Inflammatory macrophage treated with lipopolysaccharide for 4 hours (primary cell): ENCODE measurements at regions not wholly inside any gene's neighbourhood (a gene's known extent, or its start where the extent isn't known, plus 50 kb on each side); places are given as distances from the start of the nearest gene placed in this dataset.
"Not testable (repeated sequence)": the region's sequence is repeated elsewhere in the genome, so short reads cannot be mapped to it uniquely, and the experiment has no call there.

Experiments used
- DNase-seq: peaks from one replicate; pipeline ENCODE4 v3.0.0-alpha.2; 2020

DNA sequence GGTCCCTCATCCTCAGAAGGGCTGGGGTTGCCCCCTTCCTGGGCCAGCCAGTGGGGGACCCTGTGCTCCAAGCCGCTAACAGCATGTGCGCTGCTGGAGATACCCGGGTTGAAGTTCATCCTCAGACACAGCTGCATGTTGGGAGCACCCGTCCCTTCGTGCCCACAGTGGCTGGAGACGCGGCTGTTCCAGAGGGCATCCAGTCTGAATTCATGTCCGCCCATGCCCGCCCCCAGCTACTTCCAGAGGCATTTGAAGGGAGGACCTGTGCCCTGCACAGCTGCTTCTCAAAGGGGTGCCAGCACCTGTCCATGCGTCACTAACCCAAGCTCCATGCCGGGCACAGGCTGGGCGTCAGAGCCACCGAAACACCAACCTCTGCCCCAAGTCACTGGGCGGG is 68.1 kb upstream of the ADGRA1 start:
- DNase-seq, result no peak

DNA sequence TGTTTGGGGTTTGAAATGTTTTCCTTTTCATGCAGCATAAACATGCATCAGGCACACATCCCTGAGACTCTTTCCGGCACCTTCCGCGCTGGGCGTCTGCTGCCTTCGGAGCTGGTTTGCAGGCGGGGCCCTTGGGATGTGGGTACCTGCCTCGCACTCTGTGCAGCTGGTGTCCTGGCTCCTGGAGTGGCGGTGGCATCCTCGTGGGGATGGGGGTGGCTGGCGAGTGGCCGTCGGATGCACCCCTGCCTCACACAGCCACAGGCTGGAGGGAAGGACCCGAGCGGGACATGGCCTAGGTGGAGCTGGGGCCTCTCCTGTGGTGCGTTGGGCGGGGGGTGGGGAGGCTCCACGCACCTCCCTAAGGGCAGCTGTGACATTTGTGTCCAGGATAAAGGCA is 68.5 kb upstream of the ADGRA1 start:
- DNase-seq, result no peak

DNA sequence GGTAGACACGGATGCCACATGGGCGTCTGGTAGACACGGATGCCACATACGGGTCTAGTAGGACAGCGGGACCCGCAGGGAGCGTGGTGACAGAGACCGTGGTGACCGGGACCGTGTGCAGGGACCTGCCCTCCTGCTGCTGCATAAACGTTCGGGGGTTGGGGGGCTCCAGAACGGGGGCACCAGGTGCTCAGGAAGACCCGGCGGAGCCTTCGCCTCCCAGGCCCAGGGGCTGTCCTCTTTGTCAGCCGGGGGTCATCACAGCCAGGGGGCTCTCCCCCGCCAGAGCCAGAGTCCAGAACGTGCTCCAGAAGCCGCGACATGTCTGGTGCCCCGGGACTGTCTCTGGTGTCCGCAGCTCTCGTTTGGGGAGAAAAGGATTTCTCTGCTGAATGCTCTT is 69.2 kb upstream of the ADGRA1 start:
- no peak for DNase-seq

DNA sequence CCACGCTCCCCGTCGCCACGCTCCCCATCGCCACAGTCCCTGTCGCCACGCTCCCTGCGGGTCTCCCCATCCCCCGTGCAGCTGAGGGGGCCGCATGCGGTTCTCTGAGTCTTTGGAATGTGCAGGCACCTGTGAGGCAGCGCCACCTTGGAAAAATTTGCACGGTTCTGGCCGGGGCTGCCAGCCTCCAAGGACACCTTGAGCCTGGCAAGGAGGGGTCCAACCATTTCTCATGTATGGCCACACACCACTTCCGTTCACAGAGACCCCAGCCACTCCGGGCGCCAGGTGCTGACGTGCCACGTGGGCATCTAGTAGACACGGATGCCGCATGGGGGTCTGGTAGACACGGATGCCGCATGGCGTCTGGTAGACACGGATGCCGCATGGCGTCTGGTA is 70.5 kb upstream of the ADGRA1 start:
- no peak for DNase-seq

DNA sequence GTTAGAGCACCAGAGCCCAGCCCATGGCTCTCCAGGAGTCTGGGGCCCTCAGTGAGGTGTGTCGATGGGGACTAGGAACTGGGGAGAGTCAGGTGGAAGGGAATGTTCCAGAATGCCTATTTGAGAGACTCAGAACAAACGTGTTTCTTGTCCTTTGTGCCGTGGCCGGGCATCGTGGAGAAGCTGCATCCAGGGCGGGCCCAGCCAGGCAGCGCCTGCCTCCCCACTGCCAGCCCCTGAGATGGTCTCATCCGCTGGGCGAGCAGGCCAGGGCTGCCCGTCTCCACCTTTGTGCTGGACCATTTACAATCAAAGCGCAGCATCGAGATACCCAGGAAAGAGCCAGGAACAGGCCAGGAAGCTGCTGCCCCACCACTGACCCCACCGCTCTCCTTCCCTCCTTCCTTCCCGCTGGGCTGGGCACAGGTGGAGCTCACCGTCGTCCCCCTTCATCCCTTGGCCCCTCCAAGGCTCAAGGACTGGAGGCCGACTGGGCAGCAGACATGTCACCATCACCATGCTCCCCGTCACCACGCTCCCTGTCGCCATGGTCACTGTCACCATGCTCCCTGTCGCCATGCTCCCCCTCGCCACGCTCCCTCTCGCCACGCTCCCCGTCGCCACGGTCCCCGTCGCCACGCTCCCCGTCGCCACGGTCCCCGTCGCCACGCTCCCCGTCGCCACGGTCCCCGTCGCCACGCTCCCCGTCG is 71.1 kb upstream of the ADGRA1 start:
- no peak for DNase-seq

DNA sequence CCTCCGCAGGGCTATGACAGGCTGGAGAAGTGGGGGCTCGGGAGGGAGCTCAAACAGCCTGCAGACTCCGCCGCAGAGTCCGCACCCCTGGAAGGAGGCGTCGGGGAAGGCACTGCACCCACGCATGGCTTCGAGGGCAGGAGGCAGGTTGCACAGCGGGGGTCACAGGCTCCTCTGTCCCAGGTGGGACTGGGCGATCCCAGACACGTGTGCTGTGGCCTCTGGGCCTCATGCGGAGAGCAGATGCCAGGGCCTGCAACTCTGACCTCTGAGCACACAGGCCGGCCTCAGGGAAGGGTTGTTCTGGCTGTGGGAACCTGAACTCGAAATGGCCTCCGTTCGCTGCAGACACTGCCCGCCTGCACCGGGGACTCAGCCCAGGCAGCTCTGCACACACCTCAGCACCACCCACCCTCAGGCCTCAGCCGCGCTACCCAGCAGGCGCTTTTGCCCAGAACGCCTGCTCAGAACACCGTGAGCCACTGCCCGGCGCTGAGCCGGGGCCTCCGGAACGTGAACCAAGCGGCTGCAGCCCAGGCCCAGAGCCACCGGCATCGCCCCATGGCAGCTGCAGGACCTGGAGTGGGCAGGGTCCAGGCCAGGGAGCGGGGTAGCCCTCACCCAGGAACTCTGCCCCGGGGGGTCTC is 71.8 kb upstream of the ADGRA1 start:
- DNase-seq, result no peak

DNA sequence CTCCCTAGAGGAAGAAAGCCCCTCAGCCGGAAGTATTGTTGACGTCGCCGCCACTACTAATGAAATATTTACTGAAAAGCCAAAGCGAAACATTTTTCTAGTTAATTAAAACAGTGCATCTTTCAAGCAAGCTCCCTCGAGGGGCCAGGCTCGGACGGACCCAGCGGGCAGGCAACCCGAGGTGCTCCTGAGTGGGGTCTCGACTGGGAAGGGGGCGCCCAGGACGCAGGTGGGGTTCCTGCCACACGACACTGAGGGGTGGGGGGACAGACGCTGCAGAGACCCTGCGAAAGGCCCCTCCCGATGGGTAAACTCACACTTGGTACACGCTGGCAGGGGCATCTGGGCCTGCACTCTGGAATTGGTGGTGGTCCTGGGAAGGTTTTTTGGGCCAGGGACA is 72.4 kb upstream of the ADGRA1 start:
- no peak for DNase-seq

DNA sequence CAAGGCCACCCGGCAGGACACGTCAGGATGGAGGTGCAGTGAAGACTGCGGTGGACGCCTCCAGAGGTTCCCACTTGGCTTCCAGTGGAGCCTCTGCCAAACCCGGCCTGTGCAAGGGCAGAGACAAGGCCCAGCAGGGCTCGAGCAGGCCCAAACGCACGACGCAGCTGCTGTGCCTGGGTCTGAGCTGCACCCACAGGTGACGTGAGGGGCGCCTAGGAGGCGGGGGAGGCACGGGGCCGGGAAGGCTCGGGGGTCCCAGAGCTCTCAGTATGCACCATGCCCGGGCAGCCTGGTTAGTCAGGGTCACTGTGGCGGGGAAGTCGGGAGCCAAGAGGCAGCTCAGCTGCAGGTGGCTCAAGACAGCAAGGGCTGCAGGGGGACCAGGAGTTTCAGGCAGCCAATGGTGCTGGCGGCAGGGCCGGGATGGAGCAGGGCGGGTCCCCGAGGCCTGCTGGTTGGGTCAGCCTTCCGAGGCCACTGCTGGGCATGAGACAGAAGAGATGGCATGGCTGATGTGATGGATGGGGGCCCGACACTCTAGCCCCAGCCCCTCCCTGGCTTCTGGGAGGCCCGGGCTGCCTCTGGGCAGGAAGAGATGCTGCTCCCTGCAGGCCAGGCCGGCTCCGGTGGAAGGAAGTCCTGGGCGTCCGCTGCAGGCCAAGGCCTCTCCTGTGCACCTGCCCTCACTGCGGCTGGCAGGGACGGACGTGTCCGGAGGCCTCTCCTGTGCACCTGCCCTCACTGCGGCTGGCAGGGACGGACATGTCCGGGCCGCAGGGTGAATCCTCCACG is 72.2 kb upstream of the CFAP46 start:
- no peak for DNase-seq

DNA sequence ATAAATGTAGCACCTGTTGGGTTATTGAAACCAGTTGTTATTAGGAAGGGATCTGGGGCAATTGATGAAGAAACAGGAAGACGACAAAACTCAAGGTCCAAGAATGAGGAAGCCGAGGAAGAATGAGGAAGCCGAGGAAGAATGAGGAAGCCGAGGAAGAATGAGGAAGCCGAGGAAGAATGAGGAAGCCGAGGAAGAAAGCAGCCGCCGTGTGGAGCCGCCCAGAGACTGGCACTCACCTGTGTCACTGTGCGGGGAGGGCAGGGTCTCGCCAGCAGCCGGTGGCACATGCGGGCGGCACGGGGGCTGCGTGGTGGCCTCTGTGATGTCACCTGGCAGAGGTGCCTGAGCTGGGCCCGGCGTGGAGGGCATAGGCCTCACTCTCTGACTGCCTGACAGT is 71.1 kb upstream of the CFAP46 start:
- peak; percentile 82 for DNase-seq

DNA sequence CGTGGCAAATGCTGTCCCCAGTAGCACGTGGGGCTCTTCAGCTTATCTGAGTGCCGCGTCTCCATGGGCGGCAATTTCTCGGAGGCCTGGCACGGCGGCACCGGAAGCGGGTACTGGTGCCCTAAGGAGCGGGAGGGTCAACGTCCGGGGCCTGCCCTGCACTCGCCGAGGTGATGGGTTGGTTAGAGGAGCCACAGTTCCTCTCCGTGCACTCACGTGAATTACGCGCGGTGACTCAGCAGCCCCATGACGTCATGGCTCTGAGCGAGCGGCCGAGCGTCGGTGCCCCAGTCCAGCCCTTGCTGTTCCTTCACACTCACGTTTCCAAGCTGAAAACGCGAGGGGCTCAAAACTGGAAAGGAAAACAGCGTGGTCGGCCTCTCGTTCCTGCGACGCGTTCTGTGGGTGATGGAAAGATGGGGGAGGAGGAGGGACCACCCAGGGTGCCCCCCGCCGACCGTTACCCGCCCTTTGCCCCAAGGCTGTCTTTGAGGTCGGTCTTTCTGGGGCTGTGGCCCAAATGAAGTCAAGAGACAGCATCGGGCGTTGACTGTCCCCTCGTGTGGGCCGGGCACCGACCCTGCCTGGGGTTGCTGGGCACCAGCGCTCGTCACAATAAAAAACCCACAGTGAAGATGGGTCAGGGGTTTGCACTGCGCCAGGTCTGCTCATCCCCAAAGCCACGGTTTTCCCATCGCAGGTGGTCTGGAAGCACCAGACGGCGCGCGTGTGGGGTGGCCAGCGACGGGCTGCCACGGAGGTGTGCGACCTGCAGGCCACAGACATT is 70.4 kb upstream of the CFAP46 start:
- peak; percentile 90 for DNase-seq

DNA sequence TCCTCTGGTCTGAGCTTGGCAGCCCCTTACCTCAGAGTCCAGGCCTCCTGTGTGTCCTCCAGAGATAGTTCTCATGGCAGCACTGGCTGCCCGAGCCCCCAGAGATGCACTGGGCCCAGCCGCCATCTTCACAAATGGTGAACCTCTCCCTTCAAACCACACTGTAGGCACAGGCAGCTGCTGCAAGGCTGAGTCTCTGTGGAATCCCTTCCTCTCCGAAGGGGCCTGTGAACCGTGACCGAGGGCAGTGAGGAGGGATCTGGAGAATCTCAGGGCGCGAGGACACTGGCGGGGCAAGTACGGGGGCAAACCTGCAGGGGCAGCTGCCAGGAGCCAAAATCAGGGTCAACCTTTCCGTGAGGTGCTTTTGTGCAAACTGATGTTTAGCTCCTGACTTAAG is 69.5 kb upstream of the CFAP46 start:
- DNase-seq, result no peak

DNA sequence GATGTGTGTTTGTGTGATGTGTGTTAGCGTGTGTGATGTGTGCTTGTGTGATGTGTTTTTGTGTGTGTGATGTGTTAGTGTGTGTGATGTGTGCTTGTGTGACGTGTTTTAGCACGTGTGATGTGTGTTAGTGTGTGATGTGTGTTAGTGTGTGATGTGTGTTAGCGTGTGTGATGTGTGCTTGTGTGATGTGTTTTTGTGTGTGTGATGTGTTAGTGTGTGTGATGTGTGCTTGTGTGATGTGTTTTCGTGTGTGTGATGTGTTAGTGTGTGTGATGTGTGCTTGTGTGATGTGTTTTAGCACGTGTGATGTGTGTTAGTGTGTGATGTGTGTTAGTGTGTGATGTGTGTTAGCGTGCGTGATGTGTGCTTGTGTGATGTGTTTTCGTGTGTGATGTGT is 69.0 kb upstream of the CFAP46 start:
- DNase-seq, result not testable (repeated sequence)

DNA sequence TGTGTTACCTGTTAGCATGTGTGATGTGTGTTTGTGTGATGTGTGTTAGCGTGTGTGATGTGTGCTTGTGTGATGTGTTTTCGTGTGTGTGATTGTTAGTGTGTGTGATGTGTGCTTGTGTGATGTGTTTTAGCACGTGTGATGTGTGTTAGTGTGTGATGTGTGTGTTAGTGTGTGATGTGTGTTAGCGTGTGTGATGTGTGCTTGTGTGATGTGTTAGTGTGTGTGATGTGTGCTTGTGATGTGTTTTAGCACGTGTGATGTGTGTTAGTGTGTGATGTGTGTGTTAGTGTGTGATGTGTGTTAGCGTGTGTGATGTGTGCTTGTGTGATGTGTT is 68.4 kb upstream of the CFAP46 start:
- DNase-seq, result not testable (repeated sequence)

DNA sequence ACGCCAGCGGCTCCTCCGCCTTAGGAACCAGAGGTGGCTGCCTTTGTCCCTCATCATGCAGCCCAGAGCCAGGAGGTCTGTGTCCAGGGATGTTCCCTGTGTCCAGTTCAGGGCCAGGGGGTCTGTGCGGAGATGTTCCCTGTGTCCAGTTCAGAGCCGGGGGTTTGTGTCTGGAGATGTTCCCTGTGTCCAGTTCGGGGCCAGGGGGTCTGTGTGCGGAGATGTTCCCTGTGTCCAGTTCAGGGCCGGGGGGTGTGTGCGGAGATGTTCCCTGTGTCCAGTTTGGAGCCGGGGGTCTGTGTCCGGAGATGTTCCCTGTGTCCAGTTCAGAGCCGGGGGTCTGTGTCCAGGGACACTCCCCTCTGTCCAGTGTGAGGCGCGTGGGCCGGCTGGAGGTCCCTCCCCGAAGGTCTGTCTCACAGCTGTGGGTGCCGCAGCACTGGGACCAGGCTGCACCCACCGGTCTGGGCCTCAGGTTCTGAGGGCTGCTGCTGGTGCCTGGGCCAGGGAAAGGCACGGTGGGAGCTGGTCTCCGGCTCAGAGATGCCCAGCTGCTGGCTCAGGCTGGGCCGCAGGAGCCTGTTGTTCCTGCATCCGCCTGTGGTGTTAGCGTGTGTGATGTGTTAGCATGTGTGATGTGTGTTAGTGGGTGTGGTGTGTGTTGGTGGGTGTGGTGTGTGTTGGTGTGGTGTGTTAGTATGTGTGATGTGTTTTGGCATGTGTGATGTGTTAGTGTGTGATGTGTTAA is 67.9 kb upstream of the CFAP46 start:
- DNase-seq, result peak; percentile 39

DNA sequence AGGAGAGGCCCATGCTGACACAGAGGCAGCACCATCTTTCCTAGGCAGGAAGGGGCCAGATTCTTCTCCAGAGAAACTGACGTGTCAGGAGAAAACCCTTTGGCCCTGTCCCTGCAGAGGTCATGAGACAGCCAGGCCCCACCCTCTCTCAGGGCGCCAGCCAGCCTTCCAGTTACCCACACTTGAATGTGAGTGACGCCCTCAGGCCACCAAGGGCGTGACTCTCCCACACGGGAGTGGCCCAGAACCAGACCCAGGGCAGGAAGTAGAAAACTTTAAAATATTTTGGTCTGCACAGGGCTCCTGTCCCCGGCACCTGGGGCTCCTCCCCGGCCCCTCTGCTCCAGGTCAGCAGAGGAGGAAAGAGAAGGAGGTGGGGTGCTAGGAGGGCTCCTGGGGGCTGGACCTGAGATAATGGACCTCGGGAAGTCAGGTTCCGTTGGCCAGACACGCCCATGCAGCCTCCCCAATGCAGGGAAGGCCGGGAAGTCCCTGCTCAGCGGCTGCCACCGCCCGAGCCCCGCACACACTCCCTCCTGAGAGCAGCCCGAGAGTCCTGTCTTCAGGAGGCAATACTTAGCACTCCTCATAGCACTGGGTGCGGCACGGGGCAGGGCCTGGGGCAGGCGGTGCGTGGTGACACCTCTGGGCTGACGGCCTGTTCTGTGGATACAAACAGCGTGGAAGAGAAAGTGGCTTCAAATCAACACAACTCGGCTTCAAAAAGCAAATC is 67.0 kb upstream of the CFAP46 start:
- peak; percentile 97 for DNase-seq

DNA sequence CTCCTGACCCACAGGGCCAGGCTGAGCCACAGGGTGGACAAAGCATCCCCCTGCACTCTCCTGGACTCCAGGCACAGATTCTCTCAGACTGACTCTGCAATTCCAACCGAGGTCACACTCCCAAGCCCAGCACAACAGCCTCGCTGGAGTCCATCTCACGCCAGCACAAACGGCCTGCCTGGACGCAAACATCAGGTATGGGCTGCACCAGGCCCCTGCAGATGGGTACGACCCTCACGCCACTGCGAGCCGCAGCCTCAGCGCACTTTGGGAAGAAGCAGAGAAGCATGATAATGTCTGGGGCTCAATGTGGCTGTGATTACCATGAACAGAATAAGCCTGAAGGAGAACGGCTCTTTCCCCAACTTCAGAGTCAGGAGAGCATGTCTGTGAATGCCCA is 66.4 kb upstream of the CFAP46 start:
- no peak for DNase-seq

DNA sequence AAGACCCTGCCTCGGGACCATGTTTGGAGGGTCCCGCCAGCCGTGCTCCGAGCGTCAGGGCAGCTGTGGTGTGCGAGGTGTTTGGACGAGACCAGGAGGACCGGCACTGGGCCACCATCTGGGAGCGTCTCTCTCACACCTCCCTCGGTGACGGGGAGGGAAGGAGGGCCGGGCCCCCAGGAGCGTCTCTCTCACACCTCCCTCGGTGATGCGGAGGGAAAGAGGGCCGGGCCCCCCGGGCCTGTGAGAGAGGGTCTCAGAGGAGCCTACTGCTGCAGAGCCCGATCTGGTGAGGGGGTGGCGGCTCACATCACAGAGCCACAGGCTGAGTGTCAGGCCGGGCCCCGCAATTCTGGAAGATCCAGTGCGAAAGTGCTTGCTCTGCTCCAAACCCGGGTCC is 65.8 kb upstream of the CFAP46 start:
- DNase-seq, result no peak

DNA sequence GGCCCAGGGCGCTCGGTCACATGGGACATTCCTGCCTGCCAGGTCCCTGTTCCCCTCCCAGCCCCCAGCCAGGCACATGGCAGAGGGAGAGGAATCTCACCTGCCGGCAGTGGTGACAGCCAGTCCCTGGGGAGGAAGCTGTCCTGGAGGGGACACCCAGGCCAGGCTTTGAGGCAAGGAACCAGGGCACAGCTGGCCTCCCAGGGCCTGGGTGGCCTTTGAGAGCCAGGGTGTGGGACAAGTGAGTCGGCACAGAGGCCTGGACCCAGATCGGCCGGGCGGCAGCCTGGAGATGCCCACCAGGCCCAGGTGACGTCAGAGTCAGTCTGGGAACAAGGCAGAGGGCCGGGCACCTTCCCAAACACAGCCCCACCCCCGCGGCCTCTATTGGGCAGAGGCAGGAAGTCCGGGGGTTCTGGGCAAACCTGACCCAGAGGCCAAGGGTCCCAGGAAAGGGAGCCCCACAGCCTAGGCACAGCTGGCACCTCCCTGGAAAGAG is 65.0 kb upstream of the CFAP46 start:
- no peak for DNase-seq

DNA sequence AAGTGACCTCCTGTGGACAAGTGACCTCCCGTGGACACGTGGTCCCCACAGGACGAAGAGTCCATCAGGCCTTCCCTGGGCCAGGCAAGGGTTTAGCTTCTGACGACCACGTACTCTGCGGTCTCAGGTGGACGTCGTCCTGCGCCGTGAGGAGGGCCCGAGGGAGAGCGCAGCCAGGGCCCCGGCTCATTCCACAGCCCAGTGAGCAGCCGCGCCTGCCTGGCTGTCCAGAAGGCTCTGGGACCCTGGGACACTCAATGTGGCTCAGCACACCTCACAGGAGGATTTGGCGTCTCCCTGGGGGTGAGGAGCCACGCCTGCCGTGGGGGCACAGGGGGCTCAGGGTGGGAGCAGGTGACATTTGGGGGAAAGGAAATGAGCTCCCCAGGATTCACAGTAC is 64.4 kb upstream of the CFAP46 start:
- no peak for DNase-seq

DNA sequence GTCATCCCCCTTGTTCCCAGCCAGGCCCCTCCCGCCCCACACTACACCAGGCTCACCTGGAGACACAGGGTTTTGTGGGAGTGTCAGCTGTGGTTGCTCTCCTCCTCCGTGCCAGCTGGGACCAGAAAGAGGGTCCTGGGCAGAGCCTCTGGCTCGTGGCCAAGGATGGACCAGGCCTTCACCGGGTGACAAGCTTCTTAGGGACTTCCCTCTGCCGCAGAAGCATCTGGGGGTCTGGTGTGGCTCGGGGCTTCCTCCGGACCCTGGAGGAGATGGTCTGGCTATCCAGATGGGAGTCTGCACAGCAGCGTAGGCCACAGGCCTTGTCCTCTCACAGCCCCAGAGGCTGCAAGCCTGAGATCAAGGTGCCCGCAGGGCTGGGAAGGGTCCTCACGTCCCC is 63.8 kb upstream of the CFAP46 start:
- DNase-seq, result no peak

DNA sequence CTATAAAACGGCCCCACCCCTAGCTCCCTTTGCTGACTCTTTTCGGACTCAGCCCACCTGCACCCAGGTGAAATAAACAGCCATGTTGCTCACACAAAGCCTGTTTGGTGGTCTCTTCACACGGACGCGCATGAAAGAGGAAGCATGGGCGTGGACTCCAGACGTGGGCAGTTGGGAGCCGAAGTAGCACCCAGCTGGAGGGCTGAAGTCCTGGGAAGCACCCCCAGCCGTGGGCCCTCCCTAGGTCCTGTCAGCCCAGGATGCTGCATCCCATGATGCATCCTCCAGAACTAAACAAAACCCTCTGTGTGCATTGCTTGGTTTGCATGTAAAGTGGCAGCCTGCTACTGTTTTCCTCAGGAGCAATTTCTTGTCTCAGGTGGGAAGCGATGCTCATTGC is 62.1 kb upstream of the CFAP46 start:
- DNase-seq, result no peak

DNA sequence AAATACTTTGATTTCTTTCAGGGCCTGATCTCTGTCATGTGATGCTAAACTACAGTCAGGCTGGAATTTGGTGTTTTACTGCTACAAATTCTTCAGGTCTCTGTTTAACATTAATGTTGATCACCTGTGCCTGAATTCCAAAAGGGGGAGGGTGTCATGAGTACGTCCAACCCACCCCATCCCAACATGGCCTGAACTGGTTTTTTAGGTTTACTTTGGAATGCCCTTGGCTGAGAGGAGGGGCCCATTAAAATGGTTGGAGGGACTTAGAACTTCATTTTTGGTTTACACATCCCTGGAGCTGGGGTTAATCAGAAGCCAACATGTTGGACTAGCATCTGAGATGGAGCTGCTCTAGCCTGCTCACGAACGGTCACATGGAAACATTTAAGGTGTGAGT is 60.8 kb upstream of the CFAP46 start:
- DNase-seq, result no peak
